ENCODE measurements at regions not wholly inside any gene's neighbourhood (a gene's known extent, or its start where the extent isn't known, plus 50 kb on each side); places are given as distances from the start of the nearest gene placed in this dataset.

DNA sequence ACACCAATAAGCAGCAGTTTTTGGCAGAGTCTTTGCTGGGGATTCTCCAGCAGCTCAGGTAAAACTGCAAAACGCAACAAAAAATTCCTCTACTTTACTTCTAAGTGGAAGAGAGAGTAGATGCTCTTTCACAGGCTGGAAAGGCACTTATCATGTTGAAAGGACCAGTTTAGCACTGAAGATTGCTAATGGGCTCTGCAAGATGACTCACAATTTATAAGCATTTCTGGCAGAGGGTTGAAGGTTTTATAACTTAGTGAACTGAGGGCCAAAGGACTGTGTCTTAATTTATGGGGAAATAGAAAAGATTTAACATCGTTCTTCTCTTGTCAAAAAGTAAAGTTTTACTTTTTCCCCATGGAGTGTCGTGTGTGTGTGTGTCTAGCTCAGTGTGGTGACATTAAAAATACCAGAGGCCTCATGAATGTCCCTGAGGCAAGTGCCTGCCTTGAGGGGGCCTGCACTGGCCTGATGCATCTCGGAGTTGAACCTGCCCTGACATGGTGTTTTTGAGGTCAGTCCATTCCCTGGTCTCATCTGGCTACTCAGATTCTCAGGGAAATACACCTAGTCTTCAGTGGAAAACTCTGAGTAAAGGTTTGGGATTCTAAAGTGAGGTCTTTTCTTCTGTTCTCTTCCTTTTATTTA is 1092.0 kb downstream of the NAALADL2 start:
- Histone ChIP-seq H3K27me3 (ENCODE audit: insufficient read depth, low read depth) (no peaks in the 10 kb centered on the region), H3F3A (ENCODE audit: insufficient read depth, low read depth) (no peaks in the 10 kb centered on the region), H3K4me2 (no peak overlapping the region), H3K36me3 (ENCODE audit: low read depth) (no peaks in the 10 kb centered on the region), H2AFZ (no peak overlapping the region), H3K4me1 (replicated peaks; ENCODE audit: insufficient read depth) (no peaks in the 10 kb centered on the region), H3K4me3 (no peak overlapping the region), H3K9me3 (ENCODE audit: insufficient read depth, low read depth) (no peaks in the 10 kb centered on the region), H3K27ac (no peak overlapping the region), H3K9me2 (ENCODE audit: insufficient read depth) (no peaks in the 10 kb centered on the region), H3K79me2 (ENCODE audit: low read depth) (no peaks in the 10 kb centered on the region), H4K20me1 (ENCODE audit: insufficient read depth) (no peaks in the 10 kb centered on the region)
- ChIA-PET CTCF (no interaction called here), POLR2A (ENCODE audit: unreplicated experiment) (interaction anchor here (0.6 kb wide), 1 partner anchor 82 kb away, joined by 3 read pairs; no protein-coding TSS in a partner anchor)
- BruUV-seq (replicated peaks) = no TSS peak
- no peak for DNase-seq
- TF ChIP-seq EZH2 (IDR thresholded peaks at IDR 0.05; ENCODE audit: low read depth) = no peak
- TF ChIP-seq, protein P1, sequence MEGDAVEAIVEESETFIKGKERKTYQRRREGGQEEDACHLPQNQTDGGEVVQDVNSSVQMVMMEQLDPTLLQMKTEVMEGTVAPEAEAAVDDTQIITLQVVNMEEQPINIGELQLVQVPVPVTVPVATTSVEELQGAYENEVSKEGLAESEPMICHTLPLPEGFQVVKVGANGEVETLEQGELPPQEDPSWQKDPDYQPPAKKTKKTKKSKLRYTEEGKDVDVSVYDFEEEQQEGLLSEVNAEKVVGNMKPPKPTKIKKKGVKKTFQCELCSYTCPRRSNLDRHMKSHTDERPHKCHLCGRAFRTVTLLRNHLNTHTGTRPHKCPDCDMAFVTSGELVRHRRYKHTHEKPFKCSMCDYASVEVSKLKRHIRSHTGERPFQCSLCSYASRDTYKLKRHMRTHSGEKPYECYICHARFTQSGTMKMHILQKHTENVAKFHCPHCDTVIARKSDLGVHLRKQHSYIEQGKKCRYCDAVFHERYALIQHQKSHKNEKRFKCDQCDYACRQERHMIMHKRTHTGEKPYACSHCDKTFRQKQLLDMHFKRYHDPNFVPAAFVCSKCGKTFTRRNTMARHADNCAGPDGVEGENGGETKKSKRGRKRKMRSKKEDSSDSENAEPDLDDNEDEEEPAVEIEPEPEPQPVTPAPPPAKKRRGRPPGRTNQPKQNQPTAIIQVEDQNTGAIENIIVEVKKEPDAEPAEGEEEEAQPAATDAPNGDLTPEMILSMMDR (conservative IDR thresholded peaks at IDR 0.05) = no peak
- intact Hi-C loops (cut with micrococcal nuclease; ENCODE audit: unreplicated experiment) = loop anchor here (10.0 kb wide), 1 partner anchor 714 kb away; no protein-coding TSS in a partner anchor

DNA sequence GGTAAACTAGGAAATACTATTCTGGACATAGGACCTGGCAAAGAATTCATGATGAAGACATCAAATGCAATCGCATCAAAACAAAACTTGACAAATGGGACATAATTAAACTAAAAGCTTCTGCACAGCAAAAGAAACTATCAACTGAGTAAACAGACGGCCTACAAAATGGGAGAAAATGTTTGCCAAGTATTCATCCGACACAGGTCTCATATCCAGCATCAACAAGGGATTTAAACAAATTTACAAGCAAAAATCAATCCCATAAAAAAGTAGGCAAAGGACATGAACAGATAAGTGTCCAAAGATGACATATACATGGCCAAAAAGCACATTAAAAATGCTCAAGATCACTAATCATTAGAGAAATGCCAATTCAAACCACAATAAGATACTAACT is 1088.9 kb downstream of the NAALADL2 start:
- H4K20me1 ChIP-seq (ENCODE audit: insufficient read depth) = no peaks in the 10 kb centered on the region
- H3K4me1 ChIP-seq (replicated peaks; ENCODE audit: insufficient read depth) = no peaks in the 10 kb centered on the region
- H3K36me3 ChIP-seq (ENCODE audit: low read depth) = no peaks in the 10 kb centered on the region
- POLR2A ChIA-PET (ENCODE audit: unreplicated experiment) = no interaction called here
- H3K27me3 ChIP-seq (ENCODE audit: insufficient read depth, low read depth) = no peaks in the 10 kb centered on the region
- H3F3A ChIP-seq (ENCODE audit: insufficient read depth, low read depth) = no peaks in the 10 kb centered on the region
- DNase-seq = no peak
- H3K4me3 ChIP-seq = no peak overlapping the region
- TF ChIP-seq, protein P1 (conservative IDR thresholded peaks at IDR 0.05) = no peak
- no peak for TF ChIP-seq EZH2 (IDR thresholded peaks at IDR 0.05; ENCODE audit: low read depth)
- H3K79me2 ChIP-seq (ENCODE audit: low read depth) = no peaks in the 10 kb centered on the region
- BruUV-seq (replicated peaks) = no TSS peak
- intact Hi-C loops (cut with micrococcal nuclease; ENCODE audit: unreplicated experiment) = no loop called here
- H3K4me2 ChIP-seq = no peak overlapping the region
- H3K27ac ChIP-seq = no peak overlapping the region
- H3K9me2 ChIP-seq (ENCODE audit: insufficient read depth) = no peaks in the 10 kb centered on the region
- H2AFZ ChIP-seq = no peak overlapping the region
- no peaks in the 10 kb centered on the region for H3K9me3 ChIP-seq (ENCODE audit: insufficient read depth, low read depth)
- CTCF ChIA-PET = no interaction called here

DNA sequence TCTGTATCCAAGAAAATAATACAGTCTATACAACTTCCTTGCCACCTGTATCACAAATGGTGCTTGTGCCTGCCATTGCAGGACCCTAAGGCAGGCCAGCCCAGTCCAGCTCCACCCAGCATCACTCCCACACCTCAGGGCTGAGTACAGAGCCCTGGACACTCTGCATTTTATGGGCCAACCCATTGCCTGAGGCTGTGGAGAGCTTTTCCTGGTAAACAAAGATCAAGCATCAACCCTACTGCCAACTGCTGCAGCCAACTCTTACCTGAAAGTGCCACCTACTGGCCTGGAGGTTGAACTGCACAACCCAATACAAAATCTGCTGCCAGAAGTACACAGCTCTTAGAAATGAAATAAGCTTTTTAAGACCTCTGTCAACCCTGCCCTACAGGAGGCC is 1082.2 kb downstream of the NAALADL2 start:
- intact Hi-C loops (cut with micrococcal nuclease; ENCODE audit: unreplicated experiment) = loop anchor here (2.0 kb wide), 1 partner anchor 1079 kb away; no protein-coding TSS in a partner anchor
- no peaks in the 10 kb centered on the region for H3K27me3 ChIP-seq (ENCODE audit: insufficient read depth, low read depth)
- H3K9me3 ChIP-seq (ENCODE audit: insufficient read depth, low read depth) = peaks cover 4% of the 10 kb centered on the region; the same call in 1 of the 2 replicates
- POLR2A ChIA-PET (ENCODE audit: unreplicated experiment) = no interaction called here
- H2AFZ ChIP-seq = no peak overlapping the region
- H3K4me3 ChIP-seq = no peak overlapping the region
- H3K27ac ChIP-seq = no peak overlapping the region
- no peaks in the 10 kb centered on the region for H3K4me1 ChIP-seq (replicated peaks; ENCODE audit: insufficient read depth)
- peak in 1 of 2 experiments; percentile 30 for DNase-seq
- no peaks in the 10 kb centered on the region for H3K9me2 ChIP-seq (ENCODE audit: insufficient read depth)
- no peak for TF ChIP-seq EZH2 (IDR thresholded peaks at IDR 0.05; ENCODE audit: low read depth)
- TF ChIP-seq, protein P1 (conservative IDR thresholded peaks at IDR 0.05) = peak; percentile 71
- no peaks in the 10 kb centered on the region for H4K20me1 ChIP-seq (ENCODE audit: insufficient read depth)
- BruUV-seq (replicated peaks) = no TSS peak
- no peak overlapping the region for H3K4me2 ChIP-seq
- CTCF ChIA-PET = no interaction called here
- no peaks in the 10 kb centered on the region for H3F3A ChIP-seq (ENCODE audit: insufficient read depth, low read depth)
- H3K36me3 ChIP-seq (ENCODE audit: low read depth) = no peaks in the 10 kb centered on the region
- H3K79me2 ChIP-seq (ENCODE audit: low read depth) = no peaks in the 10 kb centered on the region

All from PC-9 (cell line).